VCaP (cell line): ENCODE measurements at regions not wholly inside any gene's neighbourhood (a gene's known extent, or its start where the extent isn't known, plus 50 kb on each side); places are given as distances from the start of the nearest gene placed in this dataset.
"Not testable (repeated sequence)": the region's sequence is repeated elsewhere in the genome, so short reads cannot be mapped to it uniquely, and the experiment has no call there.

Experiments
- H3K27ac ChIP-seq: fragments of 450-650 bp; 2 replicates; pipeline ENCODE4 v1.5.1; 2017
- TF ChIP-seq, protein P1 (sequence below): fragments of 450-650 bp; conservative IDR thresholded peaks from 2 replicates; pipeline ENCODE4 v1.5.1; 2017; ENCODE audit warnings: mild to moderate bottlenecking, moderate library complexity

DNA sequence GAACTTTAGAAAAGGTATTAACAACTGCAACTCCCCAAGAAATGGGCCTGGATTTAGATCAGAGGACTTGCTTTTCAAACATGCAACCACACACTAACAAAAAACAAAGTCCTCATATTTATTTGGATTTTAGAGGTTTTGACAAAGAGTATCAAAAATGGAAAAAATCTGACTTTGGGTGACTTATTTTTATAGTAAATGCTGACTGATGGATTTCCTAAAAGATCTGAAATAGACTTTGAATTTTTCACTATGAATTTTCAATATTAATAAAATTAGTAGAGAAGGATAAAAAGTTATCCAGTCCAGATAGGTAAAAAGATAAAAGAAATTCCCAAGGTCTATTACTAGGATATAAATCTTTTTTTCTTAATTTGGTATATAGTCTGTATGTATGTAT, 253.5 kb downstream of the KCNJ2 start:
- TF ChIP-seq, protein P1, sequence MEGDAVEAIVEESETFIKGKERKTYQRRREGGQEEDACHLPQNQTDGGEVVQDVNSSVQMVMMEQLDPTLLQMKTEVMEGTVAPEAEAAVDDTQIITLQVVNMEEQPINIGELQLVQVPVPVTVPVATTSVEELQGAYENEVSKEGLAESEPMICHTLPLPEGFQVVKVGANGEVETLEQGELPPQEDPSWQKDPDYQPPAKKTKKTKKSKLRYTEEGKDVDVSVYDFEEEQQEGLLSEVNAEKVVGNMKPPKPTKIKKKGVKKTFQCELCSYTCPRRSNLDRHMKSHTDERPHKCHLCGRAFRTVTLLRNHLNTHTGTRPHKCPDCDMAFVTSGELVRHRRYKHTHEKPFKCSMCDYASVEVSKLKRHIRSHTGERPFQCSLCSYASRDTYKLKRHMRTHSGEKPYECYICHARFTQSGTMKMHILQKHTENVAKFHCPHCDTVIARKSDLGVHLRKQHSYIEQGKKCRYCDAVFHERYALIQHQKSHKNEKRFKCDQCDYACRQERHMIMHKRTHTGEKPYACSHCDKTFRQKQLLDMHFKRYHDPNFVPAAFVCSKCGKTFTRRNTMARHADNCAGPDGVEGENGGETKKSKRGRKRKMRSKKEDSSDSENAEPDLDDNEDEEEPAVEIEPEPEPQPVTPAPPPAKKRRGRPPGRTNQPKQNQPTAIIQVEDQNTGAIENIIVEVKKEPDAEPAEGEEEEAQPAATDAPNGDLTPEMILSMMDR = no peak
- no peak overlapping the region for H3K27ac ChIP-seq

DNA sequence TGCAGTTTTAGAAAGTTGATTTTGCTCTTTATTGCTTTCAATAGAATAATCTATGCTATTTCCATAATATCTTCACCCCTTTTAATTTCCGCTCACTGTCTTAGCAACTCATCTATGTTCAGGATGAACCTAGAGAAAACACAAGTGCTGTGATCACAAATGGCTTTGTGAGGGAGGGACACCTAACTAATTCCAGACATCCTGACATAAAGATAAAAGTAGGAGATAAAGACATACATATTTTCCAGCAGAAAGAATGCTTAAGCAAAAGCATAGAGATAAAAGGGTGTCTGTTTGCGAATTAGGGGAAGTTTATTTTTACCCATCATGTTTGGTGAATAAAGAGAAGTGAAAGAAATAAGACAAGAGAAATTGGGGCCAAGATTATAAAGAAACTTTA, 254.2 kb downstream of the KCNJ2 start:
- no peak overlapping the region for H3K27ac ChIP-seq
- TF ChIP-seq, protein P1 = no peak

DNA sequence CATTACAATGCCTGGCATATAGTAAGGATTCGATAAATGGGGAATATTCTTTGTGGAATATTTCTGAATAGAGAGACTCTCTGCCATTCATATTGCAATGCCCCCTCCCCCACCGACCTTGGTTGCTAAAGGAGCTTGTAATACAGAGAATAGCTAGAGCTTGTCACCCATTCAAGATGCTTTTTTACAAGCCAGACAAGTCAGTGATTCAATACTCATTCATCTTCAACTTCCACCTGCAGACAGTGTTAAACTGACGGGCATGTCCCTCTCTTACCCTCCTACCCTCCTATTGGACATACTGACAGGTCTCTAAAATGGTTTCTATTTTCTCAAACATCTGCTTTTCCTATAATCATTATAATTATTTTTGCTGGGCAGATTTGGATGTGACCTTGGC, 257.4 kb downstream of the KCNJ2 start:
- no peak overlapping the region for H3K27ac ChIP-seq
- TF ChIP-seq, protein P1 = no peak

DNA sequence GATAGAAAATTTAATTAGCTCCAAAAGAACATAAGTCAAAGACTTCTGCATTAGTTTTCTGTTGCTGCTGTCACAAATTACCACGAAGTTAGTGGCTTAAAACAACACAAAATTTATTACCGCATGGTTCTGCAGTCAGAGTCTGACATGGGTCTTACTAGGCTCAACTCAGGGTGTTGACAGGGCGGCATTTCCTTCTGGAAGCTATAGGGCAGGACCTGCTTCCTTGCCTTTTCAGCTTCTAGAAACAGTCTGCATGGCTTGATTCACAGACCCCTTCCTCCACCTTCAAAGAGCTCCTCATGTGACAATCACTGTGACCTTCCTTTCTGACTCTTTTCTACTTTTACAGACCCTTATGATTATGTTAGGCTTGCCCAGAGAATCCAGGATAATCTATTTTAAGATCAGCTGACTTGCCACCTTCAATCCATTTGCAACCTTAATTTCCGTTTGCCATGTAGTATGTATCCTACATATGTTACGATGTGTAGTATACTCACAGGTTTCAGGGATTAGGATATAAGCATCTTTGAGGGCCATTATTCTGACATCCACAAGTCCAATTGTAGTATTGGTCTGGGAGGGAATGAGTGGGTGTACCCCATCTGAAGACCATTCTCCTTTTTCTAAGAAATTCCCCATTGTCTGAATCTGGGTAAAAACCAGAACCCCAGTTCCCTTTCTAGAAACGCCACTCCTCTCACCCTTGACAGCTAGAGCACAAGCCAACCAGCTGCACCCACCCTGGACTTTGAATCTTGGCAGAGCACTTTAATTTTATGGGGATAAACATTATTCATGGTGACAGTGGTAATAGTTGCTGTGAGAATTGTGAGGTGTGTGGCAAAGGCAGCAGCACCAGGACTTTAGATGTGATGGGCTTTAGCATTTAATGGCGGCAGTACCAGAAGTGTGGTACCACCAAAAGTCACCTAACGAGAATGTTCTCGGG, 265.5 kb downstream of the KCNJ2 start:
- no peak overlapping the region for H3K27ac ChIP-seq
- TF ChIP-seq, protein P1 = no peak

DNA sequence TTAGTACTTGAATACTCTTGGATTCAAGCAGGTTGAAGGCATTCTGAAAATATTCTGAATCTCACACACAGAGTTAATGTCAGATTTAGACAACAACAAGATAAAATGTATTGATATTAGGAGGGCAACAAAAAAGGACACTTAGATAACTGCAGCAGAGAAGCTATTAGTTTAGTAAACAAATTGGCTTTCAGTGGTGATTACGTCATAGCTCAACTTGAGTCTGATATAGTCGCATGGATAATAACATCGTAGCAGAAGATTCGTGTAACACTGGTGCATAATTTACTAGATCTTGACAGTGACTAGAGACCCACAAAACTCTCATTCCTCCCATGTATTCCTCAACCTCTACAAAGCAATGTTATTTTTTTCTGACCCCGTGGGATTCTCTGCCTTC, 268.3 kb downstream of the KCNJ2 start:
- no peak overlapping the region for H3K27ac ChIP-seq
- TF ChIP-seq, protein P1 = no peak

DNA sequence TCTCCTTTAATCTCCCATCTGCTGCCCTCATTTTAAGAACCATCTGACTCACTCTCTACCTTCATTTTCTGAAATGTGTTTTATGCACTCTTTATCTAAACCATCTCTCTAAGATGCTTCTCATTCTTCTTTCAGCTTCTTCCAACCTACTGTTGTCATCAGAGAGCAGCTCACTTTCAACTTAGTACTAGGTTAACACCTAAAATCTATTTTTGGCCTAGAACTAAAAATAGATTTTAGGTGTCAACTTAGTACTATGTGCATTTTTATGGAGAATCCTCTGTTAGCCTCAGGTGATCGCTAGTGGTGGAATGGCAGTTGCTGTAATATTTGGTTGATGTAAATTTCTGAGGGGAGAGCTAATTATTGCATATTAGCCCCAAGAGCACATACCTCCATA, 277.1 kb downstream of the KCNJ2 start:
- H3K27ac ChIP-seq = no peak overlapping the region
- TF ChIP-seq, protein P1 = no peak

DNA sequence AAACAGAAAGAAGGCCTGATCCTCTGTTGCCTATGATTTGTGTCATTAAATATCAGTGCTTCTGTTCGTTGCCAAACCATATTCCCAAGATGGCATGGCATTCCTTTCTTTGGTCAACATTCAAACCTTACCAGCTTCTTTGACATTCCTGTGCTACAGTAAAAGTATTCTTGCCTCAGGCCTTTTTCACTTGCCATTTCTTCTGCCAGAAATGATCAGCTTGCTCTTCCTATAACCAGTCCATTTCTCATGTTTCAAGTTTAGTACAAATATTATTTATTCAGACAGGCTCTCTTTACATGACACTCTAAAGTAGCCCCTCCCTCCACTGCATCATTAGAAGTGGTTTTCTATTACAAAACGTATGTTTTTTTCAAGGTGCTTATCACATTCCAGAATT, 278.3 kb downstream of the KCNJ2 start:
- TF ChIP-seq, protein P1 = no peak
- no peak overlapping the region for H3K27ac ChIP-seq

DNA sequence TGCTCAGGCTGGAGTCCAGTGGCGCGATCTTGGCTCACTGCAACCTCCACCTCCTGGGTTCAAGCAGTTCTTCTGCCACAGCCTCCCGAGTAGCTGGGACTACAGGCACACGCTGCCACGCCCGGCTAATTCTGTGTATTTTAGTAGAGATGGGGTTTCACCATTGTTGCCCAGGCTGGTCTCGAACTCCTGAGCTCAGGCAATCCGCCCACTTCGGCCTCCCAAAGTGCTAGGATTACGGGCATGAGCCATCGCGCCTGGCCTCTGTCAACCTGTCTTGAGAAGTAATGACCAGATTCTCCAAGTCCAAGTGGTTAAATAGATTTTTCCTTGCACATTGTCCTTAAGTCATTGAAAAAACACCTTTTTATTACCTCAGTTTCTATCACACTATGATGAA, 283.7 kb downstream of the KCNJ2 start:
- H3K27ac ChIP-seq = not testable (repeated sequence)
